ENCODE measurements at regions not wholly inside any gene's neighbourhood (a gene's known extent, or its start where the extent isn't known, plus 50 kb on each side); places are given as distances from the start of the nearest gene placed in this dataset.
"Not testable (repeated sequence)": the region's sequence is repeated elsewhere in the genome, so short reads cannot be mapped to it uniquely, and the experiment has no call there.

GRCh38 chr17:27365329-27365945 lies 71.5 kb downstream of the WSB1 start:
- H3K4me3 ChIP-seq (ENCODE audit: low read length); DNase-seq (ENCODE audit: low read depth): not testable (repeated sequence)

- no peak for DNase-seq (ENCODE audit: low read depth)
- no peak for TF ChIP-seq CTCF (IDR thresholded peaks at IDR 0.05; ENCODE audit: insufficient read depth, low read depth, low read length, missing control alignments)
Measured at GRCh38 chr17:27366437-27366836, 72.5 kb downstream of the WSB1 start.

GRCh38 chr17:27367121-27367981 lies 73.4 kb downstream of the WSB1 start:
- no peak for DNase-seq (ENCODE audit: low read depth)
- H3K4me3 ChIP-seq (ENCODE audit: low read length), result no peak overlapping the region
- no peak for TF ChIP-seq CTCF (IDR thresholded peaks at IDR 0.05; ENCODE audit: insufficient read depth, low read depth, low read length, missing control alignments)

More at GRCh38 chr17:27366437-27366836, 72.5 kb downstream of the WSB1 start:
- no peak overlapping the region for H3K4me3 ChIP-seq (ENCODE audit: low read length)

- no peak overlapping the region for H3K4me3 ChIP-seq (ENCODE audit: low read length)
- DNase-seq (ENCODE audit: low read depth), result no peak
- TF ChIP-seq CTCF (IDR thresholded peaks at IDR 0.05; ENCODE audit: insufficient read depth, low read depth, low read length, missing control alignments), result no peak
Measured at GRCh38 chr17:27368151-27368795, 74.4 kb downstream of the WSB1 start.

GRCh38 chr17:27368980-27369379 lies 75.1 kb downstream of the WSB1 start:
- H3K4me3 ChIP-seq (ENCODE audit: low read length), result no peak overlapping the region
- DNase-seq (ENCODE audit: low read depth), result no peak
- TF ChIP-seq CTCF (IDR thresholded peaks at IDR 0.05; ENCODE audit: insufficient read depth, low read depth, low read length, missing control alignments), result no peak

GRCh38 chr17:27370776-27371175 lies 76.9 kb downstream of the WSB1 start:
- no peak for TF ChIP-seq CTCF (IDR thresholded peaks at IDR 0.05; ENCODE audit: insufficient read depth, low read depth, low read length, missing control alignments)
- H3K4me3 ChIP-seq (ENCODE audit: low read length), result no peak overlapping the region
- no peak for DNase-seq (ENCODE audit: low read depth)

GRCh38 chr17:27373695-27374094 lies 79.8 kb downstream of the WSB1 start:
- H3K4me3 ChIP-seq (ENCODE audit: low read length); DNase-seq (ENCODE audit: low read depth): not testable (repeated sequence)

Data from epithelial cell of esophagus (primary cell).